ENCODE measurements at regions not wholly inside any gene's neighbourhood (a gene's known extent, or its start where the extent isn't known, plus 50 kb on each side); places are given as distances from the start of the nearest gene placed in this dataset.

- H3K36me3 ChIP-seq (replicated peaks in 1 of 2; ENCODE audit: control insufficient read depth in 1 of 2, insufficient read depth in 2 of 2, low read length in 1 of 2), result no peaks in the 10 kb centered on the region
- POLR2A ChIA-PET, result no interaction called here
- DNase-seq, result no peak
- CTCF ChIA-PET, result interaction anchor here (1.5 to 2.0 kb wide), 2 partner anchors 33 to 394 kb away, joined by 4 to 6 read pairs; no protein-coding TSS in a partner anchor
- peaks cover 7% of the 10 kb centered on the region for H3F3A ChIP-seq (replicated peaks; ENCODE audit: insufficient read depth)
- no peaks in the 10 kb centered on the region for H4K20me1 ChIP-seq (ENCODE audit: insufficient read depth)
- no peaks in the 10 kb centered on the region for H3K27me3 ChIP-seq (ENCODE audit: insufficient read depth)
- peak overlapping the region in 1 of 2 experiments; percentile 87; a peak in 2 of 4 replicates for H3K27ac ChIP-seq (ENCODE audit: low read depth in 2 of 2, low read length in 1 of 2)
- no peak for TF ChIP-seq USF2 (IDR thresholded peaks at IDR 0.05; ENCODE audit: borderline replicate concordance, low read depth, low read length)
- no peak for TF ChIP-seq ELF1 (IDR thresholded peaks at IDR 0.05)
- H3K9ac ChIP-seq, result no peak overlapping the region
- WGBS (ENCODE audit: low lambda C conversion rate), result 96% methylated on average over 3 of the region's 5 CpGs
- no peak overlapping the region for H3K4me3 ChIP-seq (ENCODE audit: low read depth in 2 of 2, low read length in 1 of 2)
- H3K4me2 ChIP-seq, result no peak overlapping the region
- no peak overlapping the region for H2AFZ ChIP-seq (ENCODE audit: low read depth)
- peaks cover 4 to 54% of the 10 kb centered on the region in 2 experiments; a peak in 1 of 4 replicates for H3K4me1 ChIP-seq (ENCODE audit: control insufficient read depth in 1 of 2, insufficient read depth in 2 of 2, low read depth in 1 of 2, low read length in 1 of 2)
- H3K9me2 ChIP-seq, result no peaks in the 10 kb centered on the region
- no peaks in the 10 kb centered on the region for H3K9me3 ChIP-seq
- H3K79me2 ChIP-seq (ENCODE audit: insufficient read depth), result no peaks in the 10 kb centered on the region
These were observed 408.0 kb downstream of the RPS24 start for GRCh38 chr10:78441694-78442093.

- peaks cover 7% of the 10 kb centered on the region for H3F3A ChIP-seq (replicated peaks; ENCODE audit: insufficient read depth)
- H3K27me3 ChIP-seq (ENCODE audit: insufficient read depth), result no peaks in the 10 kb centered on the region
- peak; percentile 84 for DNase-seq
- H3K36me3 ChIP-seq (replicated peaks in 1 of 2; ENCODE audit: control insufficient read depth in 1 of 2, insufficient read depth in 2 of 2, low read length in 1 of 2), result no peaks in the 10 kb centered on the region
- POLR2A ChIA-PET, result interaction anchor here (0.7 to 1.0 kb wide), 2 partner anchors 29 to 822 kb away, joined by 3 to 4 read pairs; no protein-coding TSS in a partner anchor
- no peak overlapping the region for H3K4me2 ChIP-seq
- no peaks in the 10 kb centered on the region for H4K20me1 ChIP-seq (ENCODE audit: insufficient read depth)
- H3K4me1 ChIP-seq (ENCODE audit: control insufficient read depth in 1 of 2, insufficient read depth in 2 of 2, low read depth in 1 of 2, low read length in 1 of 2), result peaks cover 4 to 44% of the 10 kb centered on the region in 2 experiments; a peak in 1 of 4 replicates
- no peak overlapping the region for H2AFZ ChIP-seq (ENCODE audit: low read depth)
- no peak overlapping the region for H3K4me3 ChIP-seq (ENCODE audit: low read depth in 2 of 2, low read length in 1 of 2)
- no peaks in the 10 kb centered on the region for H3K9me2 ChIP-seq
- no peak overlapping the region for H3K9ac ChIP-seq
- no peaks in the 10 kb centered on the region for H3K79me2 ChIP-seq (ENCODE audit: insufficient read depth)
- H3K27ac ChIP-seq (ENCODE audit: low read depth in 2 of 2, low read length in 1 of 2), result peak overlapping the region in 1 of 2 experiments; percentile 87; a peak in 2 of 4 replicates
- CTCF ChIA-PET, result interaction anchor here (1.0 to 2.0 kb wide), 2 partner anchors 15 to 396 kb away, joined by 3 to 6 read pairs; no protein-coding TSS in a partner anchor
- 62% methylated on average over 10 of the region's 13 CpGs for WGBS (ENCODE audit: low lambda C conversion rate)
- no peaks in the 10 kb centered on the region for H3K9me3 ChIP-seq
- TF ChIP-seq NRF1 (IDR thresholded peaks at IDR 0.05; ENCODE audit: low read depth, low read length) (no peak), RAD21 (IDR thresholded peaks at IDR 0.05; ENCODE audit: low read length) (no peak; the same call in 1 of the 2 replicates), ZBTB33 (IDR thresholded peaks at IDR 0.05; ENCODE audit: borderline replicate concordance, low read depth) (no peak), SMC3 (IDR thresholded peaks at IDR 0.05; ENCODE audit: low read depth, low read length) (no peak; the same call in 1 of the 2 replicates), POLR2AphosphoS5 (IDR thresholded peaks at IDR 0.05; ENCODE audit: low read depth, low read length) (peak; percentile 70; the same call in 1 of the 2 replicates), TCF12 (IDR thresholded peaks at IDR 0.05) (peak; percentile 97), GATA2 (CRISPR knock-in tag; IDR thresholded peaks at IDR 0.05) (peak; percentile 55), SIN3A (IDR thresholded peaks at IDR 0.05; ENCODE audit: borderline replicate concordance, low read depth, low read length) (no peak), JUND (IDR thresholded peaks at IDR 0.05) (0 out of 2 replicates have a peak, but pooled peaks have one; percentile 19), ELF1 (IDR thresholded peaks at IDR 0.05) (no peak), TAF1 (IDR thresholded peaks at IDR 0.05; ENCODE audit: borderline replicate concordance, low read depth, low read length) (no peak), EZH2phosphoT487 (IDR thresholded peaks at IDR 0.05; ENCODE audit: borderline replicate concordance, low read depth) (no peak), FOSL2 (IDR thresholded peaks at IDR 0.05; ENCODE audit: borderline replicate concordance, low read depth) (peak; percentile 16; the same call in 1 of the 2 replicates), CHD2 (IDR thresholded peaks at IDR 0.05; ENCODE audit: low read length, partially characterized antibody) (peak; percentile 61), CTCF (IDR thresholded peaks at IDR 0.05) (no peak), NFIC (IDR thresholded peaks at IDR 0.05; ENCODE audit: borderline replicate concordance) (peak; percentile 38; the same call in 1 of the 2 replicates), EP300 (IDR thresholded peaks at IDR 0.05; ENCODE audit: borderline replicate concordance in 1 of 2, low read depth in 1 of 2, low read length in 1 of 2) (peak; percentile 36 to 92; a peak in 3 of 4 replicates), RCOR1 (IDR thresholded peaks at IDR 0.05; ENCODE audit: low read length) (peak; percentile 59; the same call in 1 of the 2 replicates), TEAD4 (IDR thresholded peaks at IDR 0.05; ENCODE audit: borderline replicate concordance, insufficient read depth) (no peak), FOXJ3 (CRISPR knock-in tag; IDR thresholded peaks at IDR 0.05) (peak; percentile 38)
These were observed 409.3 kb downstream of the RPS24 start for GRCh38 chr10:78442836-78443550.
